Heart right ventricle (tissue), 16 donors: ENCODE measurements at regions not wholly inside any gene's neighbourhood (a gene's known extent, or its start where the extent isn't known, plus 50 kb on each side); places are given as distances from the start of the nearest gene placed in this dataset.

Experiments
- ATAC-seq, 8 donors: fragments of 200-7000 bp; cut with Tn5 transposase; one replicate each; pipeline ENCODE4 v1.9.1; 2020; ENCODE audit warnings: mild to moderate bottlenecking in 8 of 8, moderate library complexity in 8 of 8, moderate number of reproducible peaks in 1 of 8
- DNase-seq, 2 donors: peaks; one replicate each; pipeline ENCODE4 v3.0.0-alpha.2; 2020
- H3K27ac ChIP-seq, 10 donors: fragments of 200-600 bp; sonication (generic) in 2 of 10; one replicate each; pipeline versions ENCODE4 v1.5.0 to v1.8.0; 2020 to 2022; ENCODE audit warnings: mild to moderate bottlenecking in 3 of 10
- H3K27me3 ChIP-seq, 7 donors: fragments of 200-600 bp; one replicate each; pipeline ENCODE4 v1.8.0; 2021 to 2022; ENCODE audit warnings: mild to moderate bottlenecking in 2 of 7
- H3K36me3 ChIP-seq, 9 donors: fragments of 200-600 bp; sonication (generic) in 1 of 9; one replicate each; pipeline versions ENCODE4 v1.5.0 to v1.8.0; 2020 to 2022; ENCODE audit warnings: mild to moderate bottlenecking in 2 of 9
- H3K4me1 ChIP-seq, 9 donors: fragments of 200-600 bp; sonication (generic) in 1 of 9; one replicate each; pipeline versions ENCODE4 v1.5.0 to v1.8.0; 2020 to 2022; ENCODE audit warnings: mild to moderate bottlenecking in 4 of 9
- H3K4me3 ChIP-seq, 10 donors: fragments of 200-600 bp; sonication (generic) in 2 of 10; one replicate each; pipeline versions ENCODE4 v1.5.0 to v1.8.0; 2020 to 2022; ENCODE audit warnings: mild to moderate bottlenecking in 7 of 10, moderate library complexity in 2 of 10
- H3K9me3 ChIP-seq, 11 donors: fragments of 200-600 bp in 10 of 11; sonication (generic) in 2 of 11; one replicate each; pipeline versions ENCODE4 v1.5.0 to v1.8.0; 2013 to 2022; ENCODE audit warnings: mild to moderate bottlenecking in 2 of 11, control low read depth in 1 of 11, moderate library complexity in 1 of 11
- WGBS, 2 donors: extraction: QIAGEN DNeasy Blood & Tissue Kit; methylation state at CpG; one replicate each; pipeline ENCODE4 v1.1.7; 2013; ENCODE audit warnings: inconsistent platforms in 1 of 2; 5-methylcytosine and 5-hydroxymethylcytosine counted together
- intact Hi-C, 10 donors: fragments of 100-400 bp; cut with DNase I; formaldehyde crosslinking; loops; one replicate each; pipeline versions ENCODE4 v1.11.1 to v1.14.2; 2022
- TF ChIP-seq, protein P1 (sequence below), 9 donors: fragments of 200-600 bp; sonication (generic) in 2 of 9; IDR thresholded peaks; one replicate each; pipeline versions ENCODE4 v1.5.0 to v1.8.0; 2021 to 2022; ENCODE audit warnings: antibody characterized with exemption in 9 of 9, mild to moderate bottlenecking in 5 of 9, moderate library complexity in 1 of 9
- donor health status: Arrhythmogenic right ventricular cardiomyopathy.
- donor health status: ischemic (EF 13 %, LVEDD 7.1; RV severe dilation, severe dysfunction).
- donor health status: healthy with polysubstance abuse.
- donor health status: DM: no; HTN: yes; CAD: no.
- donor health status: DM: no; HTN: no; CAD: no.
- donor health status: ischemic (EF 25% LVEDD 6.9; RV normal size, moderate dysfunction).
- donor health status: ischemic (EF 25% LVEDD 5.7; RV mildly dilated, moderate dysfunction).
- donor health status: healthy.
- donor health status: DM: yes; HTN: yes; CAD: no.
- donor health status: Ischemic cardiomyopathy.
- donor health status: ischemic (EF 35%, LVEDD 5.7; RV mildly dilated, moderate dysfunction).
- donor health status: nonischemic (EF 11% LVEDD 7.7; RV severe dilation, severe dysfunction).
- donor health status: DM: yes; HTN: yes; CAD: no.
- donor health status: PGD.
- donor health status: ischemic (EF 29% LVEDD 5.4; RV normal size, mild dysfunction).
- donor health status: nonischemic (EF 23%, LVEDD 6.1; RV moderate dilation, normal function).

DNA sequence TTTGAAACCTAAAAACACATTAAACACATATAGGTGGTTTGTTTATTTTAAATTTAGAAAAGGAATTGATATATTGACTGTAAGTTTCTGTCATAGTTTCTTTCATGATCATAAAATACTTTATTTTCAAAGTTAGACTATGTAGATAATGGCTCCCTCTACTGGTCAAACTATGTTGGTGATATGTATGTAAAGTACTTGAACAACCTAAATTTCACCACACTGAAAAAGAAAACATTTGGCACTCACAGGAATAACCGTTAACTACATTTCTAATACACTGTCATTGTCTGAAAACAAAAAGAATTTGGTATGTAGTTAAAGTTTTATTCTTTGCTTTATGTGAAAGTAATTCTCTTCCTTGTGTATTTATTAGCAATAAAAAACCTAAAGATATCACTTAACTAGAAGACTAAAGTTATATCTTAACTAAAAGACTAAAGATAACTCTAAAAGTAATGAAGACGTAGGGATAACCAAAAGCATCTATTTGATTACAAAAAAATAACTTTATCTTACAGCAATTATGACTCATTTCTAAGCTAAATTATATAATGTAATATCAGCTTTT is 427.5 kb downstream of the VGLL3 start:
- H3K36me3 ChIP-seq: no peaks in the 10 kb centered on the region
- no peak overlapping the region for H3K4me3 ChIP-seq
- ATAC-seq: no peak
- intact Hi-C loops: no loop called here
- TF ChIP-seq, protein P1, sequence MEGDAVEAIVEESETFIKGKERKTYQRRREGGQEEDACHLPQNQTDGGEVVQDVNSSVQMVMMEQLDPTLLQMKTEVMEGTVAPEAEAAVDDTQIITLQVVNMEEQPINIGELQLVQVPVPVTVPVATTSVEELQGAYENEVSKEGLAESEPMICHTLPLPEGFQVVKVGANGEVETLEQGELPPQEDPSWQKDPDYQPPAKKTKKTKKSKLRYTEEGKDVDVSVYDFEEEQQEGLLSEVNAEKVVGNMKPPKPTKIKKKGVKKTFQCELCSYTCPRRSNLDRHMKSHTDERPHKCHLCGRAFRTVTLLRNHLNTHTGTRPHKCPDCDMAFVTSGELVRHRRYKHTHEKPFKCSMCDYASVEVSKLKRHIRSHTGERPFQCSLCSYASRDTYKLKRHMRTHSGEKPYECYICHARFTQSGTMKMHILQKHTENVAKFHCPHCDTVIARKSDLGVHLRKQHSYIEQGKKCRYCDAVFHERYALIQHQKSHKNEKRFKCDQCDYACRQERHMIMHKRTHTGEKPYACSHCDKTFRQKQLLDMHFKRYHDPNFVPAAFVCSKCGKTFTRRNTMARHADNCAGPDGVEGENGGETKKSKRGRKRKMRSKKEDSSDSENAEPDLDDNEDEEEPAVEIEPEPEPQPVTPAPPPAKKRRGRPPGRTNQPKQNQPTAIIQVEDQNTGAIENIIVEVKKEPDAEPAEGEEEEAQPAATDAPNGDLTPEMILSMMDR (IDR thresholded peaks at IDR 0.05): peak; percentile 7 to 67 (median 49)
- DNase-seq: no peak
- peaks cover 0 to 4% (median 0%) of the 10 kb centered on the region in 11 donors for H3K9me3 ChIP-seq
- H3K27ac ChIP-seq: no peak overlapping the region
- H3K4me1 ChIP-seq: no peaks in the 10 kb centered on the region
- WGBS, 2 donors: 11 to 19% methylated on average over 2 of the region's 2 CpGs
- H3K27me3 ChIP-seq: no peaks in the 10 kb centered on the region

DNA sequence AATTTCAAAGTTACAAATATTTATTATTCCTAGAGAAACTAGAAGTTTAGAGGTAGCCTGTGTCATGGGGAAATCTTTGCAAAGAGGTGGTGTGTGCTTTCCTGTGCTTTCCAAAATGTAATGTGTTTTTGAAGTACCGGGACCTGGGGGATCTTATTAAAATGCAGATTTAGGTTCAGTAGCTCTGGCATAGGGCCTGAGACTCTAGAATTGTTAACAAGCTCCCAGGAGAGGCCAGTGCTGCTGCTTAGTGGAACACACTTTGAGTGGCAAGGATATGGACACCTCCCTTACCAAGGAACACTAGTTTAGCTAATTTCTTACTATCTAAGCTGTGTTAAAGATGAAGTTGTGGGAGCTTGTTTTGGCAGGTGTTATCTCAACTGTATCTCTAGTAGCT is 428.9 kb downstream of the VGLL3 start:
- intact Hi-C loops: no loop called here
- H3K9me3 ChIP-seq: no peaks in the 10 kb centered on the region
- ATAC-seq: no peak

DNA sequence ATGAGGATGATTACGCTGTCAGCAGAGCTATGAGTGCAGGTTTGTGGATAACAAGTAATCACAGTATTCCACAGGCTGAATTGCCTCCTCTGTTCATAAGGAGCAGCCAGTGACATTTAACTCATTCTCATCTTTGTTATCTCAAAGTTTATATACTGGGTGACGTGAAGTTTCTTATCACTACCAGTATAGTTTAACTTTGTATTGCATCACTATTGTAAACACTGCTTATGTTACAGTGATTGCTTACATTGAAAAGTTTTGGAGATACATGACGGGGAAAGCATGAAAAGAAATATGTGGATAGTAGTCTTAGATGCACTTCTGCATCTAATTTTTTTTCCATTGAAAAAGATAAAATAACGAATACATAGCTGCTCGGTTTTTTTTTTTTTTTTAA is 429.7 kb downstream of the VGLL3 start:
- no peak for DNase-seq
- TF ChIP-seq, protein P1 (IDR thresholded peaks at IDR 0.05): no peak
- Histone ChIP-seq H3K27ac (no peak overlapping the region), H3K9me3 (no peaks in the 10 kb centered on the region), H3K36me3 (no peaks in the 10 kb centered on the region), H3K4me3 (no peak overlapping the region), H3K27me3 (no peaks in the 10 kb centered on the region), H3K4me1 (no peaks in the 10 kb centered on the region)
- intact Hi-C loops: no loop called here
- WGBS, 2 donors: 54 to 66% methylated on average over 5 of the region's 5 CpGs
- no peak for ATAC-seq

More for the DNA sequence above, 428.9 kb downstream of the VGLL3 start:
- H3K27ac ChIP-seq: no peak overlapping the region
- TF ChIP-seq, protein P1 (IDR thresholded peaks at IDR 0.05): no peak
- no peaks in the 10 kb centered on the region for H3K36me3 ChIP-seq
- no peak for DNase-seq
- no peak overlapping the region for H3K4me3 ChIP-seq
- WGBS, 2 donors: 39 to 43% methylated on average over 1 of the region's 1 CpG
- H3K4me1 ChIP-seq: no peaks in the 10 kb centered on the region
- no peaks in the 10 kb centered on the region for H3K27me3 ChIP-seq

DNA sequence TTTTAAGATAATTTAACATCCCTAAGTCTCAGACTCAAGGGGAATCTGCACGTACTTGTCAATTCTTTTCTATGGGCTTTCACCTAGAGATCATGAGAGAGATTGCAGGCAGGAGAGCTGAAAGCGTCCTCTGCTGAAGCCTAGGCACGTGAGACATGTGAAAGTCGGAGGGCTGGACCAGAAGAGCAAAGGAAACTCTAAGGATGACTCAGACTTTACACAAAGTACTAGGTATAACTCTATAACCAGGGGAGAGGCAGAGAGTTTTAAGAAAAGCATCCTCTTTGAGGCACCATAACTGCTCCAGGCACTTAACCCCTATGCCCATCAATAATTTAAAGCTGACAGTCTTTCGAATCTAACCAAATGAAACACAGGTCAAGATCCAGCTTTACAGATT is 436.6 kb downstream of the VGLL3 start:
- no peaks in the 10 kb centered on the region for H3K36me3 ChIP-seq

More for the DNA sequence above, 436.6 kb downstream of the VGLL3 start:
- no peaks in the 10 kb centered on the region for H3K9me3 ChIP-seq
- intact Hi-C loops: no loop called here
- H3K4me3 ChIP-seq: no peak overlapping the region
- 71 to 74% methylated on average over 5 of the region's 5 CpGs for WGBS, 2 donors
- TF ChIP-seq, protein P1 (IDR thresholded peaks at IDR 0.05): no peak
- no peaks in the 10 kb centered on the region for H3K4me1 ChIP-seq
- ATAC-seq: no peak
- no peak for DNase-seq
- no peak overlapping the region for H3K27ac ChIP-seq
- no peaks in the 10 kb centered on the region for H3K27me3 ChIP-seq
